GM12892 (cell line): ENCODE measurements at regions not wholly inside any gene's neighbourhood (a gene's known extent, or its start where the extent isn't known, plus 50 kb on each side); places are given as distances from the start of the nearest gene placed in this dataset.

Source experiments
- POLR2A ChIP-seq: IDR thresholded peaks from 2 replicates; pipeline ENCODE4 v1.6.1; 2011; ENCODE audit warnings: low read depth, low read length, control low read depth
- POLR2AphosphoS5 ChIP-seq: IDR thresholded peaks from 2 replicates; pipeline ENCODE4 v1.6.1; 2011; ENCODE audit warnings: low read depth, low read length, control low read depth

GRCh38 chr1:73899311-73899710 lies 298.7 kb downstream of the LRRIQ3 start:
- TF ChIP-seq POLR2A (no peak), POLR2AphosphoS5 (no peak)
